ENCODE measurements at regions not wholly inside any gene's neighbourhood (a gene's known extent, or its start where the extent isn't known, plus 50 kb on each side); places are given as distances from the start of the nearest gene placed in this dataset.

GRCh38 chr1:87790756-87791155 is 462.1 kb downstream of the LMO4 start:
- DNase-seq, result no peak
- no TSS peak for BruUV-seq (replicated peaks)
- H3K27ac Mint-ChIP-seq (ENCODE audit: unreplicated experiment), result no peak overlapping the region
- H3K36me3 Mint-ChIP-seq (ENCODE audit: insufficient read depth, unreplicated experiment), result peaks cover 7% of the 10 kb centered on the region
- H3K4me3 Mint-ChIP-seq (ENCODE audit: low read depth, unreplicated experiment), result no peak overlapping the region
- CTCF ChIA-PET, result interaction anchor here (3.1 kb wide), 1 partner anchor 162 kb away, joined by 21 read pairs; no protein-coding TSS in a partner anchor
- H3K4me1 Mint-ChIP-seq (ENCODE audit: low read depth, unreplicated experiment), result peaks cover 72% of the 10 kb centered on the region
- no peaks in the 10 kb centered on the region for H3K9me3 Mint-ChIP-seq (ENCODE audit: low read depth, unreplicated experiment)
- intact Hi-C loops (cut with micrococcal nuclease; ENCODE audit: unreplicated experiment), result loop anchor here (10.0 kb wide), 1 partner anchor 134 kb away; no protein-coding TSS in a partner anchor
- TF ChIP-seq CTCF (IDR thresholded peaks at IDR 0.05; ENCODE audit: unreplicated experiment), result no peak
- H3K27me3 Mint-ChIP-seq (ENCODE audit: unreplicated experiment), result no peaks in the 10 kb centered on the region

- CTCF ChIA-PET, result interaction anchor here (0.8 to 3.1 kb wide), 6 partner anchors 14 to 462 kb away, joined by 3 to 21 read pairs (median 4); no protein-coding TSS in a partner anchor
- no peak for DNase-seq
- H3K27ac Mint-ChIP-seq (ENCODE audit: unreplicated experiment), result peak overlapping the region; percentile 70
Measured at GRCh38 chr1:87791931-87792740, 463.5 kb downstream of the LMO4 start.

GRCh38 chr1:87794788-87795614 is 466.3 kb downstream of the LMO4 start:
- Mint-ChIP-seq H3K4me1 (ENCODE audit: low read depth, unreplicated experiment) (peaks cover 88% of the 10 kb centered on the region), H3K36me3 (ENCODE audit: insufficient read depth, unreplicated experiment) (peaks cover 8% of the 10 kb centered on the region), H3K9me3 (ENCODE audit: low read depth, unreplicated experiment) (peaks cover 3% of the 10 kb centered on the region), H3K4me3 (ENCODE audit: low read depth, unreplicated experiment) (peak overlapping the region; percentile 38), H3K27me3 (ENCODE audit: unreplicated experiment) (no peaks in the 10 kb centered on the region), H3K27ac (ENCODE audit: unreplicated experiment) (peak overlapping the region; percentile 85)
- peak; percentile 55 for DNase-seq
- CTCF ChIA-PET, result interaction anchor here (0.6 to 2.3 kb wide), 5 partner anchors 11 to 158 kb away, joined by 3 to 8 read pairs (median 4); no protein-coding TSS in a partner anchor
- intact Hi-C loops (cut with micrococcal nuclease; ENCODE audit: unreplicated experiment), result loop anchor here (1.0 to 10.0 kb wide), 6 partner anchors 11 to 463 kb away; no protein-coding TSS in a partner anchor
- TF ChIP-seq CTCF (IDR thresholded peaks at IDR 0.05; ENCODE audit: unreplicated experiment), result no peak
- BruUV-seq (replicated peaks), result no TSS peak

More at GRCh38 chr1:87791931-87792740, 463.5 kb downstream of the LMO4 start:
- Mint-ChIP-seq H3K9me3 (ENCODE audit: low read depth, unreplicated experiment) (no peaks in the 10 kb centered on the region), H3K27me3 (ENCODE audit: unreplicated experiment) (no peaks in the 10 kb centered on the region), H3K4me3 (ENCODE audit: low read depth, unreplicated experiment) (peak overlapping the region; percentile 31), H3K36me3 (ENCODE audit: insufficient read depth, unreplicated experiment) (peaks cover 14% of the 10 kb centered on the region), H3K4me1 (ENCODE audit: low read depth, unreplicated experiment) (peaks cover 72% of the 10 kb centered on the region)
- BruUV-seq (replicated peaks), result no TSS peak
- TF ChIP-seq CTCF (IDR thresholded peaks at IDR 0.05; ENCODE audit: unreplicated experiment), result no peak
- intact Hi-C loops (cut with micrococcal nuclease; ENCODE audit: unreplicated experiment), result loop anchor here (1.0 to 10.0 kb wide), 3 partner anchors 133 to 269 kb away; no protein-coding TSS in a partner anchor

- no peak for TF ChIP-seq CTCF (IDR thresholded peaks at IDR 0.05; ENCODE audit: unreplicated experiment)
- no TSS peak for BruUV-seq (replicated peaks)
- peaks cover 3% of the 10 kb centered on the region for H3K9me3 Mint-ChIP-seq (ENCODE audit: low read depth, unreplicated experiment)
- peak overlapping the region; percentile 38 for H3K4me3 Mint-ChIP-seq (ENCODE audit: low read depth, unreplicated experiment)
- H3K27me3 Mint-ChIP-seq (ENCODE audit: unreplicated experiment), result no peaks in the 10 kb centered on the region
- H3K27ac Mint-ChIP-seq (ENCODE audit: unreplicated experiment), result peak overlapping the region; percentile 85
- H3K36me3 Mint-ChIP-seq (ENCODE audit: insufficient read depth, unreplicated experiment), result peaks cover 8% of the 10 kb centered on the region
- DNase-seq, result peak; percentile 50
- intact Hi-C loops (cut with micrococcal nuclease; ENCODE audit: unreplicated experiment), result loop anchor here (1.0 to 10.0 kb wide), 6 partner anchors 11 to 463 kb away; no protein-coding TSS in a partner anchor
- CTCF ChIA-PET, result interaction anchor here (0.6 to 2.3 kb wide), 6 partner anchors 10 to 175 kb away, joined by 3 to 8 read pairs (median 4); no protein-coding TSS in a partner anchor
- peaks cover 88% of the 10 kb centered on the region for H3K4me1 Mint-ChIP-seq (ENCODE audit: low read depth, unreplicated experiment)
Measured at GRCh38 chr1:87795615-87796337, 467.1 kb downstream of the LMO4 start.
